HFF-Myc (cell line): ENCODE measurements at regions not wholly inside any gene's neighbourhood (a gene's known extent, or its start where the extent isn't known, plus 50 kb on each side); places are given as distances from the start of the nearest gene placed in this dataset.

ENCODE experiments used
- DNase-seq: peaks from one replicate; pipeline ENCODE4 v3.0.0-alpha.2; 2011; ENCODE audit warnings: low read depth; ENCODE audit errors: extremely low read depth
- H3K4me3 ChIP-seq: replicated peaks from 2 replicates; pipeline ENCODE4 v1.5.1; 2011; ENCODE audit warnings: low read depth, mild to moderate bottlenecking, control low read depth, low read length
- TF ChIP-seq, protein P1 (sequence below): IDR thresholded peaks from 2 replicates; pipeline ENCODE4 v1.5.1; 2012; ENCODE audit warnings: mild to moderate bottlenecking, low read depth, low read length, control low read depth; ENCODE audit errors: missing control alignments

DNA sequence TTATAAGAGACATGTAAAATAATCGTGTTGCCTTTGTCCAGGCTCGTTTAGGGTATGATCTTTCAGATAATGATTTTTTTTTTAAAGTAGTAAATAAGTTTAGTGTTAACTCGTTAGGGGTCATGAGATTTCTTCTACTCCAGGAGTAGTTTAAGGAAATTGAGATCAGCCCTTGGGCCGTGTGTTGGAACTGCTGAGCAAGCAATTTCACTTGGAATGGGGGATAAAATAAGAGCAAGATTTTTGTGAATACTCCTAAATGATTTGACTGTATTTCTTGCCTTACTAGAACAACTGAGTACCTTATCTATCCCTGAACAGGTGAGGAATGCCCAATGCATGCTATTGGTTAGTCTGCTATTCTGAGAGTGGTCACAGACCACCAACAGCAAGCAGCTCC lies 102.2 kb upstream of the SERPINE2 start:
- DNase-seq, result no peak
- TF ChIP-seq, protein P1, sequence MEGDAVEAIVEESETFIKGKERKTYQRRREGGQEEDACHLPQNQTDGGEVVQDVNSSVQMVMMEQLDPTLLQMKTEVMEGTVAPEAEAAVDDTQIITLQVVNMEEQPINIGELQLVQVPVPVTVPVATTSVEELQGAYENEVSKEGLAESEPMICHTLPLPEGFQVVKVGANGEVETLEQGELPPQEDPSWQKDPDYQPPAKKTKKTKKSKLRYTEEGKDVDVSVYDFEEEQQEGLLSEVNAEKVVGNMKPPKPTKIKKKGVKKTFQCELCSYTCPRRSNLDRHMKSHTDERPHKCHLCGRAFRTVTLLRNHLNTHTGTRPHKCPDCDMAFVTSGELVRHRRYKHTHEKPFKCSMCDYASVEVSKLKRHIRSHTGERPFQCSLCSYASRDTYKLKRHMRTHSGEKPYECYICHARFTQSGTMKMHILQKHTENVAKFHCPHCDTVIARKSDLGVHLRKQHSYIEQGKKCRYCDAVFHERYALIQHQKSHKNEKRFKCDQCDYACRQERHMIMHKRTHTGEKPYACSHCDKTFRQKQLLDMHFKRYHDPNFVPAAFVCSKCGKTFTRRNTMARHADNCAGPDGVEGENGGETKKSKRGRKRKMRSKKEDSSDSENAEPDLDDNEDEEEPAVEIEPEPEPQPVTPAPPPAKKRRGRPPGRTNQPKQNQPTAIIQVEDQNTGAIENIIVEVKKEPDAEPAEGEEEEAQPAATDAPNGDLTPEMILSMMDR, result no peak

GRCh38 chr2:224137208-224137607 lies 98.1 kb upstream of the SERPINE2 start:
- no peak overlapping the region for H3K4me3 ChIP-seq

More for the DNA sequence above, 102.2 kb upstream of the SERPINE2 start:
- H3K4me3 ChIP-seq, result no peak overlapping the region

GRCh38 chr2:224136396-224136795 lies 97.3 kb upstream of the SERPINE2 start:
- TF ChIP-seq, protein P1, result no peak
- no peak overlapping the region for H3K4me3 ChIP-seq
- no peak for DNase-seq

More at GRCh38 chr2:224137208-224137607, 98.1 kb upstream of the SERPINE2 start:
- TF ChIP-seq, protein P1, result no peak
- no peak for DNase-seq

DNA sequence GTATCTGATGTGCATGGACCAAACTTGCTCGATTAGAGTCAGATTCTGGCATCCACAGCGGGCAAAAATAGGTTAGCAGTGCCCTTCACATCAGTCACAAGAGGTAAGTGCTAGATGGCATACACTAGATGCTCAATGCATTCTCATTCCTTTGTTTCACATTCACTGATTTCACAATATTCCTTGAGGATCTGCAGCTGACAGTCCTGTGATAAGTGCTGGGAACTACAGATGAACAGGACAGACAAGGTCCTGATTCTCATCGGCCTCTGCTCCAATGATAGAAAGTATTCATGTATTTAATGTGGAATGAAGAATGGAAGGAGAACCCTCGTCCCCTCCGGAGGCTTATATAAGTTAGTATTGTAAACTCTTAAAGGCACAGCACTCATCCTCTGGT lies 96.8 kb upstream of the SERPINE2 start:
- DNase-seq, result no peak
- H3K4me3 ChIP-seq, result no peak overlapping the region
- TF ChIP-seq, protein P1, result no peak

DNA sequence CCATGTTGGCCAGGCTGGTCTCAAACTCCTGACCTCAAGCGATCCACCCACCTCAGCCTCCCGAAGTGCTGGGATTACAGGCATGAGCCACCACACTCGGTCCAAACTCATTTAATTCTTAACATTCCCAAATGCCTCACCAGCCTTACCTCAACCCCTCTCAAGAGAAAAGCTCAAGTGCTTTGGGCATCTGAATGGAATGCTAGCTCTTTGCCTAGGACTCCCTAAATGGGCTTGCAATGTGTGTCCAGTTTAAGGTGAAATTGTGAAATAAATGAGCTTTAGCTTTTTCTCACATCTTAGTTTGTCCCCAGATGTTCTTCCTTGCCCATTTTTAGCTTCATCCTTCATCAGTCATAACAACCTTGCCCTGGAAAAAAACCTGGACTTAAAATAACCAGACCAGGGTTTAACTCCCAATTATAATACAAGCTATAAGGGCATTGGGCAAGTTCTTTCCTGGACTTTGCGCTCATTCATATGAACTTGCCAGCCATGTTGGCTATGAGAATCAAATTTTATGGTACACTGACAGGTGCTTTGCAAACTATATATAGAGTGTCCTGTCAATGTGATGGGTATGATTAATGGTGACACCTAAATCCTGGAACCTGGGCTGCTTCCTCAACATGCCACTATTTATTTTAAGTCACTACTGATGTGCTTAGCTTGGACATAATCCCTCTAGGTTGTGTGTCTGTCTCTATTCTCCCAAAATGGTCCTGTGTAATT lies 95.1 kb upstream of the SERPINE2 start:
- TF ChIP-seq, protein P1, result no peak
- no peak overlapping the region for H3K4me3 ChIP-seq
- no peak for DNase-seq

DNA sequence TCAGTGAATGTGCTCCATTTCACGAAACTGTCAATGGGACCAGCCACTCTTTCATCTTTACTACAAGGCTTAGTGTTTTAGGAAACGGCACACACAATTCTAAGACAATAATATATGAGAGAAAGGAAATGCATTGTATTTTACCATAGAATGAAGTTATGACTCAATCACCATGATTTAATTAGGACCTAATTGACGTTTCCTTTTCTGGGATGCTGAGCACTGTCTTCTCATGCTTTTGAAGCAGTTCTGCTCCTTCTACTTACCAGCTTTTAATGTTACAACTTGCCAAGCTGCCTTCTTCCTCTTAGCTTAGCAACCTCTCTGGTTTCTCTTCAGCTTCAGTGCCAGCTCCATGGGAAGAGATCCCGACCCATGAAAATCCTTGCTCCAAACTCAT lies 94.3 kb upstream of the SERPINE2 start:
- TF ChIP-seq, protein P1, result no peak
- no peak for DNase-seq
- no peak overlapping the region for H3K4me3 ChIP-seq
